Fibroblast of the aortic adventitia (primary cell): ENCODE measurements at regions not wholly inside any gene's neighbourhood (a gene's known extent, or its start where the extent isn't known, plus 50 kb on each side); places are given as distances from the start of the nearest gene placed in this dataset.

ENCODE experiments used
- DNase-seq: peaks from one replicate; pipeline ENCODE4 v3.0.0-alpha.2; 2010; ENCODE audit warnings: low read depth
- H3K4me3 ChIP-seq: 2 replicates; pipeline ENCODE4 v1.5.1; 2011; ENCODE audit warnings: low read depth, mild to moderate bottlenecking, control low read depth, low read length, moderate library complexity
- CTCF ChIP-seq: IDR thresholded peaks from 2 replicates; pipeline ENCODE4 v1.5.1; 2011; ENCODE audit warnings: mild to moderate bottlenecking, low read length, control low read depth, inconsistent platforms; ENCODE audit not compliant: insufficient read depth

DNA sequence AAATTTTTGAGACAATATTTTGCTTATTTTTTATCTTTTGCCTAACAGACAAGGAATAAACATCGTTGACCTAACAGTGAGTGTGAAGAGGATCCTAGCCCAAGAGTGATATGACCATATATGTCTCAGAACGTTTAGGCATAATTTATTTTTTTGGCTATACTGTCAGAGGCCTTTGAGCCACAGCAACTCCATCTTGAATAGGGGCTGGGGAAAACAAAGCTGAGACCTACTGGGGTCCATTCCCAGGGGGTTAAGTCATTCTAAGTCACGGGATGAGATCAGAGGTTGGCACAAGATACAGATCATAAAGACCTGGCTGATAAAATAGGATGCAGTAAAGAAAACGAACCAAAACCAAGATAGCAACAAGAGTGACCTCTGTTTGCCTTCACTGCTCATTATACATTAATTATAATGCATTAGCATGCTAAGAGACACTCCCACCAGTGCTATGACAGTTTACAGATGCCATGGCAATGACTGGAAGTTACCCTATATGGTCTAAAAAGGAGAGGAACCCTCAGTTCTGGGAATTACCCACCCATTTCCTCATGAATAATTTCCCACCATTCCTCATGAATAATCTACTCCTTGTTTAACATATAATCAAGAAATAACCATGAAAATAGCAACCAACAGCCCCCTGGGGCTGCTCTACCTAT is 510.9 kb upstream of the PCDH9 start:
- no peak overlapping the region for H3K4me3 ChIP-seq
- DNase-seq, result no peak
- no peak for TF ChIP-seq CTCF

DNA sequence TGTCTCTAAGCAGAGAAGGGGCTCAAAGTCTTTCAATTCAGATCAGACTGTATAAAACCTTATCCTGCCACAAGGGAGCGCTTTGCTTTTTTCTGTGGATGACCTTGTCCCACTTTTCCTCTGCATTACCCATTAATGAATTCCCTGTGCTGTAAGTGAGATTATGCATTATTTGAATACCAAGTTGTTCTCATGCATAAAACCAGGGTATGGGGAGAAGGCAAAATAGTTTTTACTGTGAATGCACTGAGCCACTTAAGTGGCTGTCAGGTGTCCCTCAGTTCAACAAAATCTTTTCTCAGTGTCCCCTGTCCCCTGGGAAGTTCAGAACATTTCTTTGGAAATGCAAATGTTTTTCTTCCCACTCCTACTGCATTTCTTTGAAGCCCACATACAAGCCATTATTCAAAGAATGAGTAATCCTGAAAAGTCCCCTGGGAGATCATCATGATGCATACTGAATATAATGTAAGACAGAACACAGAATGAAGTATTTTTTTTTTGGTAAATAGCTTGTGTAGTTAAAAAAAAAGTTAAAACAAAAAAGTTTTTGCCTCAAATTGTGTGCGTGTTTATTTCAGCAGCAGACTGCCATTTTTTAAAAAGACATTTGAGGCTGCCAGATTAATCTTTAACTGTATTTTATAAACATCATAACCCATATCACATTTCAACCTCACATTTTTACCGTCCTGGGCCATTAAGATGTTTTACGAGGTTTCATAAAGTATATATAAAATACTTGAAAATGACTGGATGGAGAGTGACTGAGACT is 506.7 kb upstream of the PCDH9 start:
- no peak for TF ChIP-seq CTCF

DNA sequence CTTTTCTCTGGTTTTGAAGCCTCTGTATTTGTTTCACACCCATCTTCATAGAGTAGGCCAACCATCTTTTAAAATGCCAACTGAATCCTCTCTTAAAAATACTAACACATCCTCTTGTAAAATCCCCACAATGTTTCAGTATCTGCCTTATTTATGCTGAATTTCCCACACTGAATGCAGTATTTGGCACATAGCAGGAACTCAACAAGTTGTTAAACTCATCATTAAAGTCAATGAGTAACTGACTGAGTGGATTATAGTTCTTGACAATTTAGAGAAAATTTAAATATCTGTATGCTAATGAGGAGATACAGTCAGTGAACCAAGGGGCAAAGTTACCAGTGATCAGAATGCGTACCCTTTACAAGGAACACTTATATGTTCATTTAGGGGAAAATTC is 505.5 kb upstream of the PCDH9 start:
- TF ChIP-seq CTCF, result no peak
- no peak for DNase-seq
- no peak overlapping the region for H3K4me3 ChIP-seq

More for the DNA sequence above, 506.7 kb upstream of the PCDH9 start:
- peak; percentile 13 for DNase-seq
- no peak overlapping the region for H3K4me3 ChIP-seq

GRCh38 chr13:67726979-67727378 is 496.8 kb upstream of the PCDH9 start:
- TF ChIP-seq CTCF, result no peak
- H3K4me3 ChIP-seq, result no peak overlapping the region
- no peak for DNase-seq

- no peak for DNase-seq
- no peak for TF ChIP-seq CTCF
- no peak overlapping the region for H3K4me3 ChIP-seq
Measured at GRCh38 chr13:67725999-67726398, 495.9 kb upstream of the PCDH9 start.

DNA sequence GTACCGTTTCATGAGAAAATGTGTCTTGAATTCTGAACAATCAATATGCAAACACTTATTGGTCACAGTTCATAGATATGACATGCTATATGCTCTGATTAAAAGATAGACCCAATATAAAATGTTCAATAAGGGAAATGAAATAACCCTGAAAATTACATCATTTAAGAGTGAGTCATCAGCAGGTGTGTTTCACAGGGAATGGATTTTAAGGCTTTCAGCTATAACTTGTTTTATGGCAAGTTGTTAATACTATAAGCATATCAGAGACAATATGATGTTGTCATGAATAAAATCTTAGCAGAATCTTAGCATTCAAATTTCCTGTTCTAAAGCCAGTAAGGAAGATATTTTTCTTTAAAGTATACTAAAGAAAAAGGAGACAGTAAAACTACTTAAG is 483.4 kb upstream of the PCDH9 start:
- no peak for TF ChIP-seq CTCF

GRCh38 chr13:67696775-67697174 is 466.6 kb upstream of the PCDH9 start:
- no peak for TF ChIP-seq CTCF

More for the DNA sequence above, 483.4 kb upstream of the PCDH9 start:
- no peak for DNase-seq
- no peak overlapping the region for H3K4me3 ChIP-seq

More at GRCh38 chr13:67696775-67697174, 466.6 kb upstream of the PCDH9 start:
- DNase-seq, result no peak
- H3K4me3 ChIP-seq, result no peak overlapping the region
